ENCODE measurements at regions not wholly inside any gene's neighbourhood (a gene's known extent, or its start where the extent isn't known, plus 50 kb on each side); places are given as distances from the start of the nearest gene placed in this dataset.

GRCh38 chr3:43902415-43902814, 211.7 kb downstream of the ABHD5 start:
- no peak for DNase-seq

- no peak for DNase-seq
These were observed 214.4 kb downstream of the ABHD5 start for GRCh38 chr3:43905157-43905556.

- no peak for DNase-seq
These were observed 216.2 kb downstream of the ABHD5 start for GRCh38 chr3:43906849-43907507.

GRCh38 chr3:43907508-43907858, 216.7 kb downstream of the ABHD5 start:
- DNase-seq, result no peak

- no peak for DNase-seq
These were observed 217.7 kb downstream of the ABHD5 start for GRCh38 chr3:43908456-43908855.

- DNase-seq, result no peak
These were observed 218.4 kb downstream of the ABHD5 start for GRCh38 chr3:43909149-43909548.

GRCh38 chr3:43910750-43911149, 220.0 kb downstream of the ABHD5 start:
- no peak for DNase-seq

- DNase-seq, result no peak
These were observed 222.6 kb downstream of the ABHD5 start for GRCh38 chr3:43913036-43913948.

- DNase-seq, result no peak
These were observed 223.5 kb downstream of the ABHD5 start for GRCh38 chr3:43914269-43914668.

- no peak for DNase-seq
These were observed 224.8 kb downstream of the ABHD5 start for GRCh38 chr3:43915546-43915945.

GRCh38 chr3:43917361-43917760, 226.6 kb downstream of the ABHD5 start:
- DNase-seq, result no peak

GRCh38 chr3:43919029-43919428, 228.3 kb downstream of the ABHD5 start:
- no peak for DNase-seq

GRCh38 chr3:43921056-43921648, 230.4 kb downstream of the ABHD5 start:
- DNase-seq, result no peak

GRCh38 chr3:43922374-43922773, 231.6 kb downstream of the ABHD5 start:
- DNase-seq, result no peak

- peak; percentile 16 to 47 for DNase-seq
These were observed 232.6 kb downstream of the ABHD5 start for GRCh38 chr3:43923104-43923882.

- no peak for DNase-seq
These were observed 235.3 kb downstream of the ABHD5 start for GRCh38 chr3:43926055-43926454.

- no peak for DNase-seq
These were observed 242.2 kb downstream of the ABHD5 start for GRCh38 chr3:43932921-43933320.

- DNase-seq, result no peak
These were observed 257.3 kb downstream of the ABHD5 start for GRCh38 chr3:43948013-43948412.

GRCh38 chr3:43949594-43949993, 258.9 kb downstream of the ABHD5 start:
- no peak for DNase-seq

GRCh38 chr3:43950775-43951174, 260.0 kb downstream of the ABHD5 start:
- DNase-seq, result no peak

- no peak for DNase-seq
These were observed 261.1 kb downstream of the ABHD5 start for GRCh38 chr3:43951813-43952212.

- no peak for DNase-seq
These were observed 262.6 kb downstream of the ABHD5 start for GRCh38 chr3:43953380-43953779.
